Fibroblast of lung (primary cell): ENCODE measurements at regions not wholly inside any gene's neighbourhood (a gene's known extent, or its start where the extent isn't known, plus 50 kb on each side); places are given as distances from the start of the nearest gene placed in this dataset.

ENCODE experiments used
- CTCF ChIP-seq, 2 donors: IDR thresholded peaks in 1 of 2; conservative IDR thresholded peaks in 1 of 2; 1 replicate in 1 of 2; 2 replicates in 1 of 2; pipeline ENCODE4 v1.5.1; 2011 to 2012; ENCODE audit warnings: low read length in 2 of 2, control low read depth in 1 of 2, inconsistent platforms in 1 of 2, low read depth in 1 of 2, mild to moderate bottlenecking in 1 of 2
- EZH2 ChIP-seq: IDR thresholded peaks from 2 replicates; pipeline ENCODE4 v1.5.1; 2012; ENCODE audit warnings: low read length, control low read depth, mild to moderate bottlenecking; ENCODE audit errors: missing control alignments

- TF ChIP-seq CTCF (conservative IDR thresholded peaks at IDR 0.05 in 1 of 2, IDR thresholded peaks at IDR 0.05 in 1 of 2; ENCODE audit: low read depth in 1 of 2, low read length in 2 of 2) (no peak), EZH2 (no peak)
Measured at GRCh38 chr2:183903026-183903425, 695.3 kb upstream of the ZNF804A start.
